GM12875 (cell line): ENCODE measurements at regions not wholly inside any gene's neighbourhood (a gene's known extent, or its start where the extent isn't known, plus 50 kb on each side); places are given as distances from the start of the nearest gene placed in this dataset.

Experiments used
- H3K4me3 ChIP-seq: one replicate; pipeline ENCODE4 v1.5.1; 2011; ENCODE audit warnings: low read depth, low read length, control low read depth
- CTCF ChIP-seq: IDR thresholded peaks from 2 replicates; pipeline ENCODE4 v1.5.1; 2011; ENCODE audit warnings: low read depth, mild to moderate bottlenecking, control low read depth, inconsistent platforms, low read length, moderate library complexity, borderline replicate concordance; ENCODE audit not compliant: insufficient read depth

GRCh38 chr21:41635874-41636273 is 127.9 kb upstream of the TMPRSS2 start:
- TF ChIP-seq CTCF, result no peak
- no peak overlapping the region for H3K4me3 ChIP-seq

GRCh38 chr21:41634858-41635257 is 126.9 kb upstream of the TMPRSS2 start:
- no peak overlapping the region for H3K4me3 ChIP-seq
- TF ChIP-seq CTCF, result no peak

- no peak overlapping the region for H3K4me3 ChIP-seq
- TF ChIP-seq CTCF, result no peak
Observed at GRCh38 chr21:41634211-41634694, 126.3 kb upstream of the TMPRSS2 start.

- no peak overlapping the region for H3K4me3 ChIP-seq
- no peak for TF ChIP-seq CTCF
Observed at GRCh38 chr21:41633627-41634026, 125.7 kb upstream of the TMPRSS2 start.

- TF ChIP-seq CTCF, result no peak
Observed at GRCh38 chr21:41632748-41633475, 125.0 kb upstream of the TMPRSS2 start.

GRCh38 chr21:41631564-41632461 is 123.9 kb upstream of the TMPRSS2 start:
- no peak for TF ChIP-seq CTCF

More at GRCh38 chr21:41632748-41633475, 125.0 kb upstream of the TMPRSS2 start:
- H3K4me3 ChIP-seq, result no peak overlapping the region

More at GRCh38 chr21:41631564-41632461, 123.9 kb upstream of the TMPRSS2 start:
- no peak overlapping the region for H3K4me3 ChIP-seq
